ENCODE measurements at regions not wholly inside any gene's neighbourhood (a gene's known extent, or its start where the extent isn't known, plus 50 kb on each side); places are given as distances from the start of the nearest gene placed in this dataset.

GRCh38 chr2:208565690-208566416, 159.3 kb downstream of the PTH2R start:
- Histone ChIP-seq H3K4me1 (ENCODE audit: insufficient read depth, low read length) (no peaks in the 10 kb centered on the region), H2BK120ac (ENCODE audit: low read depth, low read length, poor library complexity, severe bottlenecking) (no peak overlapping the region)
- no CpG with 5 or more reads among the region's 8 CpGs for WGBS (ENCODE audit: extremely low coverage, insufficient read length, low lambda C conversion rate)

More at GRCh38 chr2:208565690-208566416, 159.3 kb downstream of the PTH2R start:
- no peak for TF ChIP-seq CTCF (conservative IDR thresholded peaks at IDR 0.05)
- Histone ChIP-seq H2AK5ac (ENCODE audit: insufficient read length, low read length) (no peak overlapping the region), H2BK5ac (ENCODE audit: insufficient read length, low read length) (no peak overlapping the region), H3K4me2 (ENCODE audit: insufficient read depth, insufficient read length, low read length) (no peak overlapping the region), H4K8ac (replicated peaks; ENCODE audit: insufficient read length, low read depth, low read length) (no peak overlapping the region), H4K5ac (ENCODE audit: insufficient read length, low read depth, low read length) (no peak overlapping the region), H4K91ac (ENCODE audit: insufficient read length, low read depth, low read length) (no peak overlapping the region), H3T11ph (ENCODE audit: low read length) (no peak overlapping the region), H2AFZ (ENCODE audit: low read length) (no peak overlapping the region), H4K20me1 (ENCODE audit: control insufficient read depth, insufficient read depth, insufficient read length) (no peaks in the 10 kb centered on the region), H3K27ac (ENCODE audit: insufficient read length, low read depth, low read length) (no peak overlapping the region), H3K4ac (ENCODE audit: low read depth, low read length) (no peak overlapping the region), H3K79me1 (ENCODE audit: insufficient read depth, low read depth, low read length, poor library complexity, severe bottlenecking) (no peaks in the 10 kb centered on the region), H3K14ac (ENCODE audit: insufficient read depth, low read length) (no peak overlapping the region), H3K56ac (ENCODE audit: insufficient read length, low read depth, low read length) (no peak overlapping the region), H3K27me3 (ENCODE audit: insufficient read depth, low read length) (no peaks in the 10 kb centered on the region), H2BK20ac (ENCODE audit: low read depth, low read length, poor library complexity, severe bottlenecking) (no peak overlapping the region), H3K9ac (ENCODE audit: extremely low read depth, insufficient read length, low read length) (no peak overlapping the region), H3K23me2 (ENCODE audit: insufficient read length, low read depth, low read length, poor library complexity, severe bottlenecking) (no peaks in the 10 kb centered on the region), H3K23ac (ENCODE audit: insufficient read length, low read depth, low read length) (no peak overlapping the region), H2BK15ac (ENCODE audit: low read depth, low read length) (no peak overlapping the region), H3K9me3 (ENCODE audit: control insufficient read depth, low read depth, low read length) (no peaks in the 10 kb centered on the region), H3K18ac (ENCODE audit: insufficient read length, low read depth, low read length) (no peak overlapping the region), H3K79me2 (ENCODE audit: insufficient read depth, low read length) (no peaks in the 10 kb centered on the region), H2BK12ac (ENCODE audit: insufficient read length, low read depth, low read length) (no peak overlapping the region)
- H3K4me3 Mint-ChIP-seq: no peak overlapping the region
- H3K36me3 Mint-ChIP-seq (ENCODE audit: insufficient read depth in 1 of 3, low read depth in 3 of 3): peaks cover 0 to 12% (median 2%) of the 10 kb centered on the region in 3 experiments; a peak in 4 of 7 replicates
- DNase-seq: no peak
- peaks cover 7% of the 10 kb centered on the region for H3K27me3 Mint-ChIP-seq (ENCODE audit: low read depth)
- peaks cover 7% of the 10 kb centered on the region in 2 experiments for H3K9me3 Mint-ChIP-seq
- H3K27ac Mint-ChIP-seq: no peak overlapping the region
- peaks cover 4 to 6% of the 10 kb centered on the region in 2 experiments; a peak in 2 of 4 replicates for H3K4me1 Mint-ChIP-seq

All from H9 (cell line).